ENCODE measurements at regions not wholly inside any gene's neighbourhood (a gene's known extent, or its start where the extent isn't known, plus 50 kb on each side); places are given as distances from the start of the nearest gene placed in this dataset.

- TF ChIP-seq MAX (IDR thresholded peaks at IDR 0.05): no peak
- TF ChIP-seq USF2 (IDR thresholded peaks at IDR 0.05; ENCODE audit: low read length): no peak
Measured at GRCh38 chr2:13536941-13537340, 820.2 kb downstream of the TRIB2 start.

Measured in H1 (cell line).